Vagina (tissue), 2 donors: ENCODE measurements at regions not wholly inside any gene's neighbourhood (a gene's known extent, or its start where the extent isn't known, plus 50 kb on each side); places are given as distances from the start of the nearest gene placed in this dataset.

Experiments used
- DNase-seq, 2 donors: peaks; one replicate each; pipeline ENCODE4 v3.0.0-alpha.2; 2017; ENCODE audit errors: extremely low spot score in 2 of 2
- H3K27ac ChIP-seq: fragments of 200-600 bp; sonication (generic); one replicate; pipeline ENCODE4 v1.5.1; 2019
- H3K27me3 ChIP-seq: fragments of 200-600 bp; sonication (generic); one replicate; pipeline ENCODE4 v1.5.1; 2019
- H3K36me3 ChIP-seq, 2 donors: fragments of 200-600 bp; sonication (generic); one replicate each; pipeline ENCODE4 v1.5.1; 2017 to 2019
- H3K4me1 ChIP-seq: fragments of 200-600 bp; sonication (generic); one replicate; pipeline ENCODE4 v1.5.1; 2019
- H3K4me3 ChIP-seq, 2 donors: fragments of 200-600 bp; sonication (generic); 1 replicate in 1 of 2; 2 replicates in 1 of 2; pipeline ENCODE4 v1.5.1; 2016 to 2019
- H3K9me3 ChIP-seq: fragments of 200-600 bp; sonication (generic); one replicate; pipeline ENCODE4 v1.5.1; 2019
- POLR2A ChIP-seq, 2 donors: fragments of 450-650 bp; IDR thresholded peaks; one replicate each; pipeline ENCODE4 v1.6.1; 2017; ENCODE audit warnings: antibody characterized with exemption in 2 of 2, mild to moderate bottlenecking in 2 of 2, moderate library complexity in 2 of 2
- POLR2AphosphoS5 ChIP-seq, 2 donors: sonication (generic); formaldehyde crosslinking; IDR thresholded peaks; one replicate each; pipeline ENCODE4 v1.9.0; 2017; ENCODE audit warnings: antibody characterized with exemption in 2 of 2, mild to moderate bottlenecking in 2 of 2, low read depth in 1 of 2; ENCODE audit not compliant: insufficient read depth in 1 of 2
- intact Hi-C: fragments of 100-400 bp; cut with DNase I; formaldehyde crosslinking; loops from one replicate; pipeline ENCODE4 v1.15.1; 2023
- TF ChIP-seq, protein P1 (sequence below), 3 experiments: fragments of 450-650 bp in 2 of 3; fragments of 200-600 bp in 1 of 3; sonication (generic) in 1 of 3; IDR thresholded peaks; one replicate each; pipeline ENCODE4 v1.5.1; 2017 to 2019; ENCODE audit warnings: antibody characterized with exemption in 3 of 3, mild to moderate bottlenecking in 2 of 3, moderate library complexity in 2 of 3

DNA sequence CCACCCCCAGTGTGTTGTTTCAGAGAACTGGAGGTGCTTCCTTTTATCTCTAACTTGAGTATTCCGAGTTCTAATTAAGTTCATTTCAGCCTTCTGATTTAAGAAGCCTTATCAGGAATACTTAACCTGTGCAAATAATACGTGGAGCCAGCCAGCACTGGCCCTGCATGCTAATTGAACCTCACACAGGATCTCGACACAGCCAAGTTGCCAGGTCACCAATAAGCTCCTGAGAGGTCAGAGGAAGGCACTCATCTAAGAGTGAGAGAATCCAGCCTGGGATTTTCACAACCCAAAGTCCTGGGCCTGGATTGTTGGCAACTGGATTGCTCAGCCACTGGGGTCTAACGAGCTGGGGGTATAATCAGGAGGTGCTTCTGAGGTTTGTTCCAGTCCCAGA is 157.7 kb upstream of the LRFN2 start:
- Histone ChIP-seq H3K4me1 (no peaks in the 10 kb centered on the region), H3K9me3 (no peaks in the 10 kb centered on the region), H3K4me3 (no peak overlapping the region), H3K27ac (no peak overlapping the region), H3K27me3 (no peaks in the 10 kb centered on the region), H3K36me3 (no peaks in the 10 kb centered on the region)
- intact Hi-C loops = no loop called here
- DNase-seq = no peak
- TF ChIP-seq POLR2AphosphoS5 (IDR thresholded peaks at IDR 0.05; ENCODE audit: insufficient read depth in 1 of 2, low read depth in 1 of 2) = no peak

DNA sequence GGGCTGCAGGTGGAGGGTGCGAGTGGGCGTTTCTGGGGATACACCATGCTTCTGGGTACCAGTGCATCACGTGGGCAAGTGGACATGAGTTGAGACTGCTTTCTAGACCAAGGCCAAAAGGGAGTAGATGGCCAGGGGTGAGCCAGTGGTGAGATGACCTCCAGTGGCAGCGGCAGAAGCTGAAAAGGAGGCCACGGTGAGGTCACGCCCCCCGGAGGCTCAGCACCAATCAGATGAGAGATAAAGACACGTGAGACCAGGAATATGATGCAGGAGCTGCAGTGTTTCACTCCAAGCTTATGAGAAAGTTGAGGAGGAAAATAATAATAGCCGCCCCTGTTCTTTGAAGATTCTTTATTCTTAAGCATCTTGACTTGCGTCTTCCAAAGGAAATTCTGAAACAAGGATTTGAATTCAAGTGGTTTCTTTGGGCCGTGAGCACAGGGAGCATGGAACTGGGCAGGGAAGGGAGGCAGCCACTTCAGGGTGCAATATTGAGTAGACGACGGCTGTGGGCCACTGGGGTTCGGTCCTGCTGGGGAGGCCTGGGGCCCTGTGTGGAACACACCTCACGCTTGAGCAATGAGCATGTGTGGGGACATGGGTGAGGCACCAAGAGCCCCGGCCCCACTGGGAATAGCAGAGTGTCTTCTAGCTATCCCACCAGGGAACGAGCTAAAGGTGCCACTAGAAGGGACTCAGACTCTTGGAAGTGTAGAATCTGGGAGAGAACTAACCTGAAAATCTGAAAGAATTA is 156.7 kb upstream of the LRFN2 start:
- no peaks in the 10 kb centered on the region for H3K36me3 ChIP-seq
- H3K4me3 ChIP-seq = no peak overlapping the region
- no peaks in the 10 kb centered on the region for H3K4me1 ChIP-seq
- H3K9me3 ChIP-seq = no peaks in the 10 kb centered on the region
- TF ChIP-seq, protein P1, sequence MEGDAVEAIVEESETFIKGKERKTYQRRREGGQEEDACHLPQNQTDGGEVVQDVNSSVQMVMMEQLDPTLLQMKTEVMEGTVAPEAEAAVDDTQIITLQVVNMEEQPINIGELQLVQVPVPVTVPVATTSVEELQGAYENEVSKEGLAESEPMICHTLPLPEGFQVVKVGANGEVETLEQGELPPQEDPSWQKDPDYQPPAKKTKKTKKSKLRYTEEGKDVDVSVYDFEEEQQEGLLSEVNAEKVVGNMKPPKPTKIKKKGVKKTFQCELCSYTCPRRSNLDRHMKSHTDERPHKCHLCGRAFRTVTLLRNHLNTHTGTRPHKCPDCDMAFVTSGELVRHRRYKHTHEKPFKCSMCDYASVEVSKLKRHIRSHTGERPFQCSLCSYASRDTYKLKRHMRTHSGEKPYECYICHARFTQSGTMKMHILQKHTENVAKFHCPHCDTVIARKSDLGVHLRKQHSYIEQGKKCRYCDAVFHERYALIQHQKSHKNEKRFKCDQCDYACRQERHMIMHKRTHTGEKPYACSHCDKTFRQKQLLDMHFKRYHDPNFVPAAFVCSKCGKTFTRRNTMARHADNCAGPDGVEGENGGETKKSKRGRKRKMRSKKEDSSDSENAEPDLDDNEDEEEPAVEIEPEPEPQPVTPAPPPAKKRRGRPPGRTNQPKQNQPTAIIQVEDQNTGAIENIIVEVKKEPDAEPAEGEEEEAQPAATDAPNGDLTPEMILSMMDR (IDR thresholded peaks at IDR 0.05) = no peak
- no peak for TF ChIP-seq POLR2AphosphoS5 (IDR thresholded peaks at IDR 0.05; ENCODE audit: insufficient read depth in 1 of 2, low read depth in 1 of 2)
- TF ChIP-seq POLR2A (IDR thresholded peaks at IDR 0.05) = no peak
- H3K27ac ChIP-seq = no peak overlapping the region
- DNase-seq = no peak
- H3K27me3 ChIP-seq = no peaks in the 10 kb centered on the region
- intact Hi-C loops = no loop called here

DNA sequence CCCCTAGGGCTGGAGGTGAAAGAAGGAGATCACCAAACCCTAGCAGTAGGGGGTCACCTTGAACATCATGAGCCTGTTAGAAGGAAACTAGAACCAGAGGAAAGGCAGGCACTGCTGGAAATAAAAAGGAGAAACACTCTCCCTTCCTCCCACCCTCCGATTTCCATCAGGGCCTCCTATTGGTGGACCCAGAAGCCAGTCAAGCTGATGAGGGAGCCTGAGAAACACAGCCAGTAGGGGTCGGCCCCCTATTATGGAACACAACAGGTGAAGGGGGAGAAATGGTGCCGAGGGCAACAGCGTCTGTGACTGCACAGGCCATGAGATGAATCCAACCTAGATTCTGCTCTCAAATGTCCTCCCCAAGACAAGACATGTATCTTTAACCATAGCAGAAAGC is 156.1 kb upstream of the LRFN2 start:
- H3K36me3 ChIP-seq = no peaks in the 10 kb centered on the region
- DNase-seq = no peak
- H3K27ac ChIP-seq = no peak overlapping the region
- H3K4me3 ChIP-seq = no peak overlapping the region
- TF ChIP-seq POLR2AphosphoS5 (IDR thresholded peaks at IDR 0.05; ENCODE audit: insufficient read depth in 1 of 2, low read depth in 1 of 2) (no peak), POLR2A (IDR thresholded peaks at IDR 0.05) (no peak)
- TF ChIP-seq, protein P1 (IDR thresholded peaks at IDR 0.05) = no peak
- intact Hi-C loops = no loop called here
- no peaks in the 10 kb centered on the region for H3K27me3 ChIP-seq
- H3K4me1 ChIP-seq = no peaks in the 10 kb centered on the region
- no peaks in the 10 kb centered on the region for H3K9me3 ChIP-seq

DNA sequence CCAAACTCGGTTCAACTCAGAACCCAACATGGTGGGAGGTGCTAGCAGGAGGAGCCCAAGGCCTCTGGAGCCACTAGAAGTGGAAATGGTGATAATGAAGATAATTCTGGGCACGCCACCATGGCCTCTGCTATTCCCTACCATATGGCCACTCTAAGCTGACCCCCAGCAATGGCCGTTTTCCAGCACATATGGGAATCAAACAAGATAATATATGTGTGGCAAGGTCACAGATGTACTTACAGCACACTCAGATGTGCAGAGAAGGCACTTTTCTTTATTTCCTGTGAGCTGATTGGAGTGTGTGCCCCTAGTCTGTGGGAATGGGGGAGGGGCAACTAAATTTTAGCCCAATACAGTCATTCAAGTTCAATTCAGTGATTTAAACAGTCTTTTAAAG is 153.4 kb upstream of the LRFN2 start:
- Histone ChIP-seq H3K9me3 (no peaks in the 10 kb centered on the region), H3K36me3 (no peaks in the 10 kb centered on the region), H3K4me1 (no peaks in the 10 kb centered on the region), H3K27me3 (no peaks in the 10 kb centered on the region), H3K27ac (no peak overlapping the region), H3K4me3 (no peak overlapping the region)
- no peak for TF ChIP-seq POLR2AphosphoS5 (IDR thresholded peaks at IDR 0.05; ENCODE audit: insufficient read depth in 1 of 2, low read depth in 1 of 2)
- TF ChIP-seq POLR2A (IDR thresholded peaks at IDR 0.05) = no peak
- TF ChIP-seq, protein P1 (IDR thresholded peaks at IDR 0.05) = no peak
- intact Hi-C loops = no loop called here
- DNase-seq = no peak

DNA sequence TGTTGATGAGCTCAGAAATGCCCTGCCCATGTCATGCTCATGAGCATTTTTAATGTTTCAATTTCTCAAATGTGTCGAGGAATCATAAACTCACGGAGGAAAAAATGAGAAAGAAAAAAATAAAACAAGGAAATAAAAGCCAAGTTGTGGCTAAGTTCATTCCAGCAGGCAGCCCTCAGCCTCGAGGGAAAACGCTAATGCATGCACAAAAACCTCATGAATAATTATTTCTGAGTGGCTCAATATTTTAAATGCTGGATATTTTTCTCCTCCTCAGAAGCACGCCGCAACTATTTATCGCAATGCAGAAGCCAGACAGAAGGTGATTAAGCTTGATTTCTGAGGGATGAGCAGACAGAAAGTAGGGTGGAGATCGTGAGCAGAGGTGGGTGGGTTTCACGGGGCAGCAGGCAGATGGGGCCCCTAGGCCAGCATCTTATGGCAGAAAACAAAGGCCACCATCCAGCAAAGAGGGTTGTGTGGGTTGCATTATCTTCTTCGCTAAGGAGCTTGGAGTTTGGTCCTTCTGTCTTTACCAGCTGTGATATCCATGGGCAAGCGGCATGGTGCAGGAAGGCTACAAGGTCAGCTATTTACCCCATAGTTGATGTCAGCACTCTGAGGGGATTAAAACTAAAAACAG is 151.5 kb upstream of the LRFN2 start:
- Histone ChIP-seq H3K27ac (no peak overlapping the region), H3K9me3 (no peaks in the 10 kb centered on the region), H3K36me3 (no peaks in the 10 kb centered on the region), H3K4me1 (no peaks in the 10 kb centered on the region), H3K27me3 (no peaks in the 10 kb centered on the region), H3K4me3 (no peak overlapping the region)
- TF ChIP-seq POLR2A (IDR thresholded peaks at IDR 0.05) (no peak), POLR2AphosphoS5 (IDR thresholded peaks at IDR 0.05; ENCODE audit: insufficient read depth in 1 of 2, low read depth in 1 of 2) (no peak)
- TF ChIP-seq, protein P1 (IDR thresholded peaks at IDR 0.05) = no peak
- DNase-seq = no peak
- intact Hi-C loops = no loop called here
